Cardiac muscle cell (in vitro differentiated cells and primary cell): ENCODE measurements at regions not wholly inside any gene's neighbourhood (a gene's known extent, or its start where the extent isn't known, plus 50 kb on each side); places are given as distances from the start of the nearest gene placed in this dataset.

Experiments
- DNase-seq, 2 donors: peaks; one replicate each; pipeline versions ENCODE4 v3.0.0 to v3.0.0-alpha.2; 2010 to 2017; ENCODE audit warnings: low read depth in 1 of 2, low spot score in 1 of 2
- H3K27ac ChIP-seq: fragments of 200-600 bp; sonication (generic); 2 replicates; pipeline ENCODE4 v1.5.1; 2016
- H3K27me3 ChIP-seq: fragments of 200-600 bp; sonication (generic); 2 replicates; pipeline ENCODE4 v1.6.0; 2016; ENCODE audit warnings: control low read depth
- H3K36me3 ChIP-seq: fragments of 200-600 bp; sonication (generic); 2 replicates; pipeline ENCODE4 v1.5.1; 2016; ENCODE audit warnings: control low read depth
- H3K4me1 ChIP-seq: fragments of 200-600 bp; sonication (generic); 2 replicates; pipeline ENCODE4 v1.8.1; 2017; ENCODE audit warnings: low read depth, mild to moderate bottlenecking, mixed run types
- H3K4me3 ChIP-seq: fragments of 200-600 bp; sonication (generic); 2 replicates; pipeline ENCODE4 v1.5.1; 2016; ENCODE audit warnings: mild to moderate bottlenecking
- H3K9me3 ChIP-seq: fragments of 200-600 bp; sonication (generic); 2 replicates; pipeline ENCODE4 v1.5.1; 2017; ENCODE audit warnings: low read depth, mild to moderate bottlenecking, control low read depth
- CTCF ChIP-seq: IDR thresholded peaks from 2 replicates; pipeline ENCODE4 v1.5.1; 2012; ENCODE audit warnings: low read depth, mild to moderate bottlenecking, low read length

- Histone ChIP-seq H3K27ac (no peak overlapping the region), H3K9me3 (no peaks in the 10 kb centered on the region)
- no peak for TF ChIP-seq CTCF
Observed at GRCh38 chr12:97184127-97184773, 277.2 kb downstream of the NEDD1 start.

GRCh38 chr12:97185567-97185966 is 277.0 kb upstream of the RMST start:
- Histone ChIP-seq H3K27me3 (no peaks in the 10 kb centered on the region), H3K27ac (no peak overlapping the region), H3K36me3 (no peaks in the 10 kb centered on the region), H3K9me3 (no peaks in the 10 kb centered on the region), H3K4me1 (no peaks in the 10 kb centered on the region), H3K4me3 (no peak overlapping the region)
- no peak for TF ChIP-seq CTCF
- DNase-seq = no peak

More at GRCh38 chr12:97184127-97184773, 277.2 kb downstream of the NEDD1 start:
- Histone ChIP-seq H3K27me3 (no peaks in the 10 kb centered on the region), H3K4me1 (no peaks in the 10 kb centered on the region), H3K4me3 (no peak overlapping the region), H3K36me3 (no peaks in the 10 kb centered on the region)
- DNase-seq = no peak

- H3K27ac ChIP-seq = no peak overlapping the region
- DNase-seq = no peak
- H3K4me1 ChIP-seq = no peaks in the 10 kb centered on the region
- no peaks in the 10 kb centered on the region for H3K9me3 ChIP-seq
- H3K36me3 ChIP-seq = no peaks in the 10 kb centered on the region
- TF ChIP-seq CTCF = no peak
- no peak overlapping the region for H3K4me3 ChIP-seq
- H3K27me3 ChIP-seq = no peaks in the 10 kb centered on the region
Observed at GRCh38 chr12:97194546-97194945, 268.1 kb upstream of the RMST start.

DNA sequence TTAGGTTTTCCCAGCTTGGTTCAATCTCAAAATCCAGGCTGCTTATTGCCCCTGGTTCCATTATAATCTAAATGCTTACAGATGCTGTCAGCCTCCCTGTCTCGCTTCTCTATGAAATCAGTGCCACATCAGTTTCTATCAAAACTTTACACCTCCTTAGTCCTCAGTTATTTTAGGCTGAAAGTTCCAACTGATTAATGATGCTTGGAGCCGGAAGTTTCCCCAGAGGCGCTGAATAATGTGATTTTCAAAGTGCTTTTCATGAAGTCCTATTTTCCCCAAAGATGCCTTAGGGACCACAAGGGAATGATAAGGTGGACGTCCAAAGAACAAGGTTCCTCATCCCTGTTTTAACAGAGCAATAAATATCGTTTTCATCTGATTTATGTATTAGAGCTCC is 262.4 kb upstream of the RMST start:
- no peaks in the 10 kb centered on the region for H3K36me3 ChIP-seq
- H3K4me1 ChIP-seq = no peaks in the 10 kb centered on the region
- TF ChIP-seq CTCF = no peak
- no peak overlapping the region for H3K4me3 ChIP-seq
- no peaks in the 10 kb centered on the region for H3K27me3 ChIP-seq
- no peak for DNase-seq
- no peak overlapping the region for H3K27ac ChIP-seq
- no peaks in the 10 kb centered on the region for H3K9me3 ChIP-seq

- no peak for TF ChIP-seq CTCF
- Histone ChIP-seq H3K36me3 (no peaks in the 10 kb centered on the region), H3K9me3 (no peaks in the 10 kb centered on the region), H3K4me3 (no peak overlapping the region), H3K27me3 (no peaks in the 10 kb centered on the region), H3K4me1 (no peaks in the 10 kb centered on the region), H3K27ac (no peak overlapping the region)
- no peak for DNase-seq
Observed at GRCh38 chr12:97203408-97203807, 259.2 kb upstream of the RMST start.
